Thyroid gland (tissue), 4 donors: ENCODE measurements at regions not wholly inside any gene's neighbourhood (a gene's known extent, or its start where the extent isn't known, plus 50 kb on each side); places are given as distances from the start of the nearest gene placed in this dataset.

Experiments
- CTCF ChIP-seq, 6 experiments: fragments of 200-600 bp in 3 of 6; fragments of 450-650 bp in 3 of 6; sonication (generic) in 3 of 6; IDR thresholded peaks; one replicate each; pipeline ENCODE4 v1.5.1; 2016 to 2019; ENCODE audit warnings: antibody characterized with exemption in 6 of 6, mild to moderate bottlenecking in 2 of 6, inconsistent platforms in 1 of 6, moderate library complexity in 1 of 6
- POLR2A ChIP-seq, 2 donors: fragments of 450-650 bp; IDR thresholded peaks; one replicate each; pipeline ENCODE4 v1.6.1; 2017; ENCODE audit warnings: antibody characterized with exemption in 2 of 2, mild to moderate bottlenecking in 2 of 2, moderate library complexity in 1 of 2

- TF ChIP-seq CTCF (IDR thresholded peaks at IDR 0.05): no peak
- no peak for TF ChIP-seq POLR2A (IDR thresholded peaks at IDR 0.05)
Measured at GRCh38 chr7:131624536-131624935, 68.1 kb upstream of the PODXL start.
